Naive B cell (primary cell): ENCODE measurements at regions not wholly inside any gene's neighbourhood (a gene's known extent, or its start where the extent isn't known, plus 50 kb on each side); places are given as distances from the start of the nearest gene placed in this dataset.
"Not testable (repeated sequence)": the region's sequence is repeated elsewhere in the genome, so short reads cannot be mapped to it uniquely, and the experiment has no call there.

ENCODE experiments used
- ATAC-seq, 2 donors: fragments of 150-1000 bp; cut with Tn5 transposase; 2 replicates each; pipeline ENCODE4 v1.10.0; 2021; ENCODE audit warnings: low read depth in 2 of 2, mild to moderate bottlenecking in 2 of 2, moderate library complexity in 2 of 2
- DNase-seq: peaks from one replicate; pipeline ENCODE4 v3.0.0; 2022
- H3K27ac Mint-ChIP-seq, 6 donors: one replicate each; pipeline ENCODE4 v1.8.0; 2020 to 2022; ENCODE audit warnings: mild to moderate bottlenecking in 6 of 6, mixed read lengths in 6 of 6, moderate library complexity in 5 of 6, inconsistent platforms in 2 of 6
- H3K27me3 Mint-ChIP-seq, 3 donors: one replicate each; pipeline ENCODE4 v1.8.0; 2021 to 2022; ENCODE audit warnings: mixed read lengths in 3 of 3, mild to moderate bottlenecking in 1 of 3
- H3K36me3 Mint-ChIP-seq, 2 donors: one replicate each; pipeline ENCODE4 v1.8.0; 2020 to 2022; ENCODE audit warnings: mixed read lengths in 2 of 2, inconsistent platforms in 1 of 2, mild to moderate bottlenecking in 1 of 2
- H3K4me1 Mint-ChIP-seq, 3 donors: one replicate each; pipeline ENCODE4 v1.8.0; 2020 to 2022; ENCODE audit warnings: mixed read lengths in 3 of 3, inconsistent platforms in 1 of 3, mild to moderate bottlenecking in 1 of 3, moderate library complexity in 1 of 3
- H3K4me3 Mint-ChIP-seq, 8 donors: one replicate each; pipeline ENCODE4 v1.8.0; 2020 to 2022; ENCODE audit warnings: mild to moderate bottlenecking in 8 of 8, mixed read lengths in 8 of 8, moderate library complexity in 8 of 8, inconsistent platforms in 2 of 8
- H3K9me3 Mint-ChIP-seq, 7 donors: one replicate each; pipeline ENCODE4 v1.8.0; 2020 to 2022; ENCODE audit warnings: mixed read lengths in 7 of 7, mild to moderate bottlenecking in 5 of 7, inconsistent platforms in 2 of 7, moderate library complexity in 1 of 7

- ATAC-seq = no peak
- Mint-ChIP-seq H3K4me1 (no peaks in the 10 kb centered on the region), H3K9me3 (peaks cover 2 to 16% (median 9%) of the 10 kb centered on the region in 7 donors), H3K36me3 (no peaks in the 10 kb centered on the region), H3K4me3 (no peak overlapping the region), H3K27ac (no peak overlapping the region), H3K27me3 (no peaks in the 10 kb centered on the region)
- DNase-seq = no peak
These were observed 358.8 kb upstream of the SEMA3C start for GRCh38 chr7:81277691-81278090.

GRCh38 chr7:81273601-81274397, 354.9 kb upstream of the SEMA3C start:
- no peak overlapping the region for H3K4me3 Mint-ChIP-seq
- ATAC-seq (no peak), DNase-seq (no peak)
- no peaks in the 10 kb centered on the region for H3K36me3 Mint-ChIP-seq
- H3K9me3 Mint-ChIP-seq = peaks cover 0 to 10% (median 3%) of the 10 kb centered on the region in 7 donors
- no peaks in the 10 kb centered on the region for H3K27me3 Mint-ChIP-seq
- no peaks in the 10 kb centered on the region for H3K4me1 Mint-ChIP-seq
- no peak overlapping the region for H3K27ac Mint-ChIP-seq

DNA sequence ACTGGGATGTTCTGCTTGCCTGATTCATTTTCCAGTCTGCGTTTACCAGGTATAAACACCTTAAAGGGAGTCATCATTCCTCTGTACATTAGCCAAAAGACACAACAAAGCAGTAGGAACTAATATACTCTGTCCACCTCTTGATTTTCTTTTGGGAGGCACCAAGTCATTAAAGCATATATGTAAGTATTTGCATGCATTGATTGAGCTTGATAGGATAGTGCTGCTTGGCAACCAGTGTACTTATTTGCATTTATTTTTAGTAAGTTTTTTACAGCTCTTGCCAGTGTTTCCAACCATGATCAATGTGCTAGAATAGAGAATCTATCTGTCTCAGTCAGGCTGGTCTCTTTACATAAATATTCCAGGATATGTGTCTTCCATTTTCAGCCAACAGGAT, 353.3 kb upstream of the SEMA3C start:
- Mint-ChIP-seq H3K27me3 (no peaks in the 10 kb centered on the region), H3K36me3 (no peaks in the 10 kb centered on the region), H3K4me3 (no peak overlapping the region), H3K9me3 (peaks cover 0 to 10% (median 3%) of the 10 kb centered on the region in 7 donors), H3K27ac (no peak overlapping the region), H3K4me1 (no peaks in the 10 kb centered on the region)
- ATAC-seq (no peak), DNase-seq (no peak)

- DNase-seq (no peak), ATAC-seq (no peak)
- no peaks in the 10 kb centered on the region for H3K36me3 Mint-ChIP-seq
- H3K27ac Mint-ChIP-seq = no peak overlapping the region
- H3K27me3 Mint-ChIP-seq = no peaks in the 10 kb centered on the region
- H3K9me3 Mint-ChIP-seq = peaks cover 0 to 10% (median 3%) of the 10 kb centered on the region in 7 donors
- H3K4me3 Mint-ChIP-seq = no peak overlapping the region
- no peaks in the 10 kb centered on the region for H3K4me1 Mint-ChIP-seq
These were observed 349.7 kb upstream of the SEMA3C start for GRCh38 chr7:81268551-81268950.

DNA sequence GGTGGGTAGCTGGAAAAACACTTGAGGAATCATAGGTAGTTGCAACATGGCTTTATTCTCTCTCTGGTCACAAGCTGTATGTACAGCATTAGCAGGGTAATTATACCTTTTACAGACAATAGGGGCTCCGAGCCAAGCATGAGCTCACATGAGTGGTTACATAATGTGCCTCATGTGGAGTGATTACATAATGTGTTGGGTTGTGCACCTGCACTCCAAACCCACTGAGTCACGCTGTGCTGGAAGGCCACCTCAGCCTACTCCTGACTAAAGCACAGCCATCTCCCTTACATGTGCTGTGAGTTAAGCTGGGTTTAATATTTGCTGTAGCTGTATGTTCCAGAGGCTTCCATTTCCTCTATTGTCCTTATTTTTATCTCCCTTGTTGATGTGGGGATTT, 348.7 kb upstream of the SEMA3C start:
- DNase-seq = no peak
- Mint-ChIP-seq H3K4me1 (no peaks in the 10 kb centered on the region), H3K27ac (no peak overlapping the region), H3K36me3 (no peaks in the 10 kb centered on the region), H3K4me3 (no peak overlapping the region), H3K9me3 (peaks cover 0 to 10% (median 3%) of the 10 kb centered on the region in 7 donors), H3K27me3 (no peaks in the 10 kb centered on the region)
- ATAC-seq = no peak

DNA sequence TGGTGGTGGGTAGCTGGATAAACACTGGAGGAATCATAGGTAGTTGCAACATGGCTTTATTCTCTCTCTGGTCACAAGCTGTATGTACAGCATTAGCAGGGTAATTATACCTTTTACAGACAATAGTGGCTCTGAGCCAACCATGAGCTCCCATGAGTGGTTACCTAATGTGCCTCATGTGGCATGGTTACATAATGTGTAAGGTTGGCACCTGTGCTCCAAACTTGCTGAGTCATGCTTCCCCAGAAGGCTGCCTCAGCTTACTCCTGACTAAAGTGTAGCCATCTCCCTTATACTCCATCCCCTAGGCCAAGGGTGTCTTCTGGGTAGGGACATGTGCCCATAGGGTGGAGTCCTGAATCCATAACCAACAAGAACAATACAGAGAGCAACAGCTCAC, 345.3 kb upstream of the SEMA3C start:
- H3K4me1 Mint-ChIP-seq = no peaks in the 10 kb centered on the region

DNA sequence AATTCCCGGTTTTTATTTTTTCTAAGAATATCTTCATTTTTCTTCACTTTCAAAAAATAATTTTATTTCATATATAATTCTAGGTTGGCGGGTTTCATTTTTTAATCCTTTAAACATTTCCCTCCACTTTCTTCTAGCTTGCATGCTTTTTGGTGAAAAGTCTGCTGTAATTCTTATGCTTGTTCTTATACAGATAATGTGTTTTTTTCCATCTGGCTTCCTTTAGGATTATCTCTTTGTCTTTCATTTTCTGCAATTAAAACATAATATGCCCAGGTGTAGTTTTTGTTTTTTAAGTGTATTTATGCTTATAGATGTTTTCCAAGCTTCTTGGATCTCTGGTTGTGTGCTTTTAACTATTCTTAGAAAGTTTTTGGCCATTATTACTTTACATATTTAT, 341.3 kb upstream of the SEMA3C start:
- Mint-ChIP-seq H3K4me1 (no peaks in the 10 kb centered on the region), H3K9me3 (peaks cover 4 to 35% (median 9%) of the 10 kb centered on the region in 7 donors), H3K36me3 (no peaks in the 10 kb centered on the region), H3K27me3 (no peaks in the 10 kb centered on the region), H3K27ac (no peak overlapping the region), H3K4me3 (no peak overlapping the region)
- DNase-seq (no peak), ATAC-seq (no peak)

More for the DNA sequence above, 345.3 kb upstream of the SEMA3C start:
- no peaks in the 10 kb centered on the region for H3K27me3 Mint-ChIP-seq
- no peak overlapping the region for H3K27ac Mint-ChIP-seq
- no peaks in the 10 kb centered on the region for H3K36me3 Mint-ChIP-seq
- DNase-seq (no peak), ATAC-seq (no peak)
- H3K4me3 Mint-ChIP-seq = no peak overlapping the region
- peaks cover 3 to 28% (median 11%) of the 10 kb centered on the region in 7 donors for H3K9me3 Mint-ChIP-seq

DNA sequence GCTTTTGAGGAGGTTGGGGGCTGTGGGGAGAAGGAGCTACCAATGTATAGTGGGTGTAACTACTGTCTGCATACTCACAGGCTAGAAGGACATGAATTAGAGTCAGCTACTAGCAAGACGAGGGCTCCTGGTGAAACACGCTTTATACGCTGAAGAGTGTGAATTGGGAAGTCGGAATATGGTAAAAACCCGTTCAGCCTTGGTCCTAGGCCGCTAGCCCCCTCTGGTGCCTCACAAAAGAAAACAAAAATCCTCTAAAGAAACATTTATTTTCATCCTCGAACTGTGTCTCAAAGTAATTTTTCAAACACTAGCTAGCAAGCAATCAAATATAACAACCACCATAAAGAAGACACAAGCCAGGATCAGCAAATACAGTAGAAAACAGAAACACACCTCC, 338.1 kb upstream of the SEMA3C start:
- Mint-ChIP-seq H3K4me1 (no peaks in the 10 kb centered on the region), H3K4me3 (no peak overlapping the region), H3K36me3 (no peaks in the 10 kb centered on the region), H3K9me3 (peaks cover 2 to 37% (median 9%) of the 10 kb centered on the region in 7 donors), H3K27ac (no peak overlapping the region), H3K27me3 (no peaks in the 10 kb centered on the region)
- DNase-seq (no peak), ATAC-seq (no peak)

DNA sequence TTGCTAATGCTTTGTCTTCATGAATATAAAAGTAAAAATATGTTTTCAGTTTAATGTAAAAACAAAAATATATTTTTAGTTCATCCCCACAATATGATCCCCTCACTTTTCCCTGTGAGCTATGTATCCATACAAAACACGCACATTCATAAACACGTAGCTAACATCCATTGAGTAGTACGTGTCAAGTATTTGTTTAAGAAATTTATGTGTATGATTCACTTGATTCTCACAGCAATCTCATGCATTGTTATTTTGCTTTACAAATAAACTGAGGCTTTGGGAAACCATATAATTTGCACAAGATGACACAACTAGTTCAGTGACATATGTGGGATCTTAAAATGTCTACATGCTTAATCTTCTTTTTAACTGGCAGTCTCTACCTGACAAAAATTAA, 329.6 kb upstream of the SEMA3C start:
- H3K27ac Mint-ChIP-seq = no peak overlapping the region
- H3K4me1 Mint-ChIP-seq = no peaks in the 10 kb centered on the region
- peaks cover 0 to 7% (median 2%) of the 10 kb centered on the region in 7 donors for H3K9me3 Mint-ChIP-seq
- H3K27me3 Mint-ChIP-seq = no peaks in the 10 kb centered on the region
- no peaks in the 10 kb centered on the region for H3K36me3 Mint-ChIP-seq
- H3K4me3 Mint-ChIP-seq = no peak overlapping the region
- ATAC-seq = no peak
- no peak for DNase-seq

- not testable (repeated sequence) for H3K4me1 Mint-ChIP-seq, H3K4me3 Mint-ChIP-seq, H3K27ac Mint-ChIP-seq, ATAC-seq, H3K9me3 Mint-ChIP-seq, DNase-seq, H3K27me3 Mint-ChIP-seq, H3K36me3 Mint-ChIP-seq
These were observed 328.5 kb upstream of the SEMA3C start for GRCh38 chr7:81247364-81247763.

DNA sequence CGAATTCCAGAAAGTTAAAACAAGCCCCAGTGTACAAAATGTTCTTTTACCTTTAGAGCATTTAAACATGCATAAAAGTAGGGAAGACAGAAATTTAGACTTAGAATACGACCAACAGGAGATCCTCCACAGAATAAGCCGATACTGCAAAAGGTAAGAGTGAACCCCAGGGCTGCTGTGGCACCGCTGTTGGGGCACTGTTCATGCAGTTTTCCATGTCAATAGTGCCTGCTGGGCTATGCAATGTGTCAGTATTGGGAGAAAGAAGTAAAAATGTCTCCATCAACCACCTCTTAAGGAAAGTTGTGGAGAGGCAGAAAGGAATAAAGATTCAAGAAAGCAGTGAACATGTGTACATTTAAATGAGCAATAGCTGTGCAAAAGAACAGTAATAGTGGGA, 326.5 kb upstream of the SEMA3C start:
- H3K27ac Mint-ChIP-seq = no peak overlapping the region
- H3K9me3 Mint-ChIP-seq = peaks cover 0 to 7% (median 2%) of the 10 kb centered on the region in 7 donors
- no peak for DNase-seq
- H3K4me1 Mint-ChIP-seq = no peaks in the 10 kb centered on the region
- no peaks in the 10 kb centered on the region for H3K36me3 Mint-ChIP-seq
- no peak for ATAC-seq
- no peaks in the 10 kb centered on the region for H3K27me3 Mint-ChIP-seq
- no peak overlapping the region for H3K4me3 Mint-ChIP-seq

DNA sequence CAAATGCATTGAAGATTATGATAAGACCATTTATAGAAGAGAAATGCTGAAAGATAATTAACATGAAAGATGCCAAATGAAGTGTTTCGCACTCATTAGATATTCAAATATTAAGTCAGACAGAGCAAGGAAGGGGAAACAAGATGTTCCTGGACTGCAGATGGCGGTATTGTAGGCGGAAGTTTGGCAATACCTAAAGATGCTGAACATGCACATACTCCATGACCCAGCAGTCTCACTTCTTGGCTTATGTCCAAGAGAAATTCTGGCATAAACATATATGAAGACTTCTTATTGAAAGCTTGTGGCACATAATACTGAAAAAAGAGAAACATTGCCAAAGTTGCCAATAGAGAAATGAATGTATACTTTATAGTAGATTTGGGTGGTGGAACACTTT, 325.4 kb upstream of the SEMA3C start:
- Mint-ChIP-seq H3K27me3 (no peaks in the 10 kb centered on the region), H3K4me3 (no peak overlapping the region), H3K4me1 (no peaks in the 10 kb centered on the region), H3K9me3 (peaks cover 0 to 6% (median 2%) of the 10 kb centered on the region in 7 donors), H3K27ac (no peak overlapping the region), H3K36me3 (no peaks in the 10 kb centered on the region)
- DNase-seq (no peak), ATAC-seq (no peak)

DNA sequence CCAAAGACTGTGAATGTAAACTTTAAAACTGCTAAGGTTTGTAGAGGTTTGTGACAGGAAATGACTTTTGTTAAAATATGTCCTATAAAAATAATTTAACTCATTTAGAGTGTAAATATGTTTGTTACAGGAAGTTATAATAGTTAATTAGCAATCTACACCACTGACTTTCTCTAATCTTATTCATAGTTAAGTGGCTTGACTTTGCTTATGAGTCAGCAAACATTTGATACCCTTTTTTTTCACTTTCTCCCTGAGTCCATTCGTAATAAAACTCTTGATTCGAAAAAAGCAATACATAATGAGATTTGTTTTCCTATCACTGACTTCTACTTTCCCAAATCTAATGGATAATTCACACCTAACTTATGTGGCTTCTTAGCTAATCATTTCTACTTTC, 317.7 kb upstream of the SEMA3C start:
- DNase-seq = no peak
- no peaks in the 10 kb centered on the region for H3K4me1 Mint-ChIP-seq

DNA sequence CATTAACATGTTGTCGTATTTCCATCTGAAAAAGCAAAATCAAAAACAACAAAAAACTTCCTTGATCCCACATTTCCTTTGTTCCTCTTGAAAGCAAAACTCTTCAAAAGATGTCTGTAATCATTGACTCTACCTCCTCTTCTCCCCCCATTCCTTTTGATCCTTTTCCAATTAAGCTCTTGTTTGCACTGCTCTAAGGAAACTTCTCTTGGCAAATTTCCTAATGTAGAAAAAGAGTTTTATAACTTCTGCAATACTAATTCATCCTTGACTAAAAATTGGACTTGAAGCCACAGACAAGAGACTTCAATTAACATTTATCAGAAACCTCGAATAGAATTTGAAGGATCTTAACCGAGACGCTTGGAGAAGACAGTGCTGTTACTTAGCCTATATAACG, 317.1 kb upstream of the SEMA3C start:
- Mint-ChIP-seq H3K36me3 (no peaks in the 10 kb centered on the region), H3K4me3 (no peak overlapping the region), H3K27me3 (no peaks in the 10 kb centered on the region), H3K9me3 (peaks cover 0 to 10% (median 2%) of the 10 kb centered on the region in 7 donors), H3K4me1 (no peaks in the 10 kb centered on the region), H3K27ac (no peak overlapping the region)
- DNase-seq (no peak), ATAC-seq (no peak)

More for the DNA sequence above, 317.7 kb upstream of the SEMA3C start:
- Mint-ChIP-seq H3K36me3 (no peaks in the 10 kb centered on the region), H3K9me3 (peaks cover 0 to 10% (median 2%) of the 10 kb centered on the region in 7 donors), H3K27ac (no peak overlapping the region), H3K4me3 (no peak overlapping the region), H3K27me3 (no peaks in the 10 kb centered on the region)
- no peak for ATAC-seq
